HUES48 (cell line): ENCODE measurements at regions not wholly inside any gene's neighbourhood (a gene's known extent, or its start where the extent isn't known, plus 50 kb on each side); places are given as distances from the start of the nearest gene placed in this dataset.

Experiments used
- H3K27ac ChIP-seq: one replicate; pipeline ENCODE4 v1.7.0; 2013; ENCODE audit warnings: low read depth, low read length, inconsistent platforms
- H3K27me3 ChIP-seq: 2 replicates; pipeline ENCODE4 v1.6.1; 2013; ENCODE audit warnings: mild to moderate bottlenecking, low read length; ENCODE audit not compliant: control insufficient read depth, insufficient read depth
- H3K36me3 ChIP-seq: 2 replicates; pipeline ENCODE4 v1.6.1; 2013; ENCODE audit warnings: low read length; ENCODE audit not compliant: control insufficient read depth, insufficient read depth
- H3K4me1 ChIP-seq: 2 replicates; pipeline ENCODE4 v1.6.1; 2013; ENCODE audit warnings: mild to moderate bottlenecking, low read length; ENCODE audit not compliant: control insufficient read depth, insufficient read depth
- H3K4me3 ChIP-seq: 2 replicates; pipeline ENCODE4 v1.5.1; 2013; ENCODE audit warnings: mild to moderate bottlenecking, low read depth, low read length
- H3K9ac ChIP-seq: 2 replicates; pipeline ENCODE4 v1.6.1; 2013; ENCODE audit warnings: mild to moderate bottlenecking, low read depth, low read length, moderate library complexity
- H3K9me3 ChIP-seq: 2 replicates; pipeline ENCODE4 v1.6.1; 2013; ENCODE audit warnings: low read length; ENCODE audit not compliant: control insufficient read depth, insufficient read depth

- no peak overlapping the region for H3K9ac ChIP-seq
- no peak overlapping the region for H3K27ac ChIP-seq
- no peaks in the 10 kb centered on the region for H3K27me3 ChIP-seq
- H3K4me1 ChIP-seq: no peaks in the 10 kb centered on the region
- H3K36me3 ChIP-seq: no peaks in the 10 kb centered on the region
- H3K9me3 ChIP-seq: no peaks in the 10 kb centered on the region
- no peak overlapping the region for H3K4me3 ChIP-seq
Observed at GRCh38 chr3:104788807-104789206, 577.9 kb upstream of the ALCAM start.

DNA sequence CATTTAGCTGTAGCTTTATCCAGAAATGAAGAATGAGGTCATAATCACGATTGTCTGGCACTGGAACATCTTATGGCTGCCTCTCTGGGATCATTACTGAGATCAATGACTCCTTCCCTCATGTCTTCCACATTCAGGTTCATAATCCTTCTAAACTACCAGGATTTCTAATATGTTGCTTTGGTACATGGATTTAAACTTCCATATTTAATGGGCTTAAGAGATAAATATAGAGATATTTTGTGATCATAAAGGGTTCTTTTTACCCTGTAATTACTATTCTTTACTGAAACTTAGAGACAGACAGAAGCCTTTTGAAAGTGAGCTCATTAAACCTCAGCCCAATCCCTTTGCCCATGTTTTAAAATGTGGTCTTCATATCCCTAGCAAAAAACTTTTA lies 575.4 kb upstream of the ALCAM start:
- Histone ChIP-seq H3K4me1 (no peaks in the 10 kb centered on the region), H3K27ac (no peak overlapping the region)

DNA sequence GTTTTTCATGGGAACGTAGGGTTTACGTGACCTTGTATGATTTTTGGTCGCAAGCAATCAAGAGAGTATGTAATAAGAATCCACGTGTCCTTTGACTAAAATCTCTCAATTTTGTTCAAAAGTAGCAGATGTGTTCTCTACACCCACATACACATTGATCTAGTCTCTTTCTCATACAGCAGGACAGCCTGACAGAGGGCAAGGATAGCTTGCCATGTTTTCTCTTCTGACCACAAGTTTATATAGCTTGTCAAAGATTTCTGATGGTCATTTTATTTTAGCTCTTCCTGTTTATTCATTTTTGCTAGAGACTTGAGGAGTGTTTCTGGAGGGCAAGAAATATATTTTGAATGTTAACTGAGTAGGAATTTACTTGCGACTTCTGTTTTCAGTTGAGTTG lies 570.2 kb upstream of the ALCAM start:
- Histone ChIP-seq H3K27me3 (no peaks in the 10 kb centered on the region), H3K4me1 (no peaks in the 10 kb centered on the region), H3K36me3 (no peaks in the 10 kb centered on the region), H3K9me3 (no peaks in the 10 kb centered on the region), H3K27ac (no peak overlapping the region), H3K9ac (no peak overlapping the region), H3K4me3 (no peak overlapping the region)

More for the DNA sequence above, 575.4 kb upstream of the ALCAM start:
- Histone ChIP-seq H3K27me3 (no peaks in the 10 kb centered on the region), H3K9ac (no peak overlapping the region), H3K4me3 (no peak overlapping the region), H3K36me3 (no peaks in the 10 kb centered on the region), H3K9me3 (no peaks in the 10 kb centered on the region)

DNA sequence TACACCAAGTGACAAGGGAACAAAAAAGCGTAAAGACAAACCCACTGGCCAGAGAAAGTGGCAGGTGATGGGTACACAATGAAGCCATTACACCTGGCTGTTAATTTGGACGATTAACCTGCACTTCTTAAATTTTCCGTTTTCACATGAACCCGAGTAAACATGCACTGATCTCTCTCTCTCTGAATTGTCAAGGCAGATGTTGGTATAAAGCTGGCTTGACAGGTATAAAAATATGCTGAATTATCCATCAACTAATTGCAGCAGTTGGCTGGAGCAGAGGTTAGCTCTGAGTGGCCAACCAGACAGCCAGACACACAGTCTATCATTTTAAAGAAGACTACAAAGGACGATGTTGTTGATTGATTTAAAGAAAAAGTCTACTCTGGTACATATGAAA lies 561.7 kb upstream of the ALCAM start:
- Histone ChIP-seq H3K27me3 (no peaks in the 10 kb centered on the region), H3K9me3 (no peaks in the 10 kb centered on the region), H3K27ac (no peak overlapping the region), H3K4me1 (no peaks in the 10 kb centered on the region), H3K36me3 (no peaks in the 10 kb centered on the region), H3K9ac (no peak overlapping the region), H3K4me3 (no peak overlapping the region)

DNA sequence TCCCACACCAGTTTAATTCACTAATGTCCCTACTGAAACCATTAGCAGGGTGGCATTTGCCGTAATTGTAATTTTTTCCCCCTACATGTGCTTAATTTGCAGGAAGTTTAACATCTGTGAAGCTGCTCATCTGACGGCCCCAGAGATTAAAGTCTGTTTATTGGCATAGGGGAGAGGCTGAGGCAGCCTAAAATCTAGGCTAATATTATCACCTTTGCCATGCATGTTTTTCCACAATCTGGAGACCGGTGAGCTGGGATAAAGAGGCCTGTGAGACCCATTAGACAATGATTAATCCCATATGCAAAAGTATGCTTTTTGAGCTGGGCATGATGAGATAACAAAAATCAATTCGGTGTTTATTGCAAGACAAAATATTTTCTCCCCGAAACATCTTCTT lies 561.2 kb upstream of the ALCAM start:
- no peak overlapping the region for H3K27ac ChIP-seq
- H3K27me3 ChIP-seq: no peaks in the 10 kb centered on the region
- H3K4me3 ChIP-seq: no peak overlapping the region
- no peak overlapping the region for H3K9ac ChIP-seq
- no peaks in the 10 kb centered on the region for H3K9me3 ChIP-seq
- H3K4me1 ChIP-seq: no peaks in the 10 kb centered on the region
- H3K36me3 ChIP-seq: no peaks in the 10 kb centered on the region

DNA sequence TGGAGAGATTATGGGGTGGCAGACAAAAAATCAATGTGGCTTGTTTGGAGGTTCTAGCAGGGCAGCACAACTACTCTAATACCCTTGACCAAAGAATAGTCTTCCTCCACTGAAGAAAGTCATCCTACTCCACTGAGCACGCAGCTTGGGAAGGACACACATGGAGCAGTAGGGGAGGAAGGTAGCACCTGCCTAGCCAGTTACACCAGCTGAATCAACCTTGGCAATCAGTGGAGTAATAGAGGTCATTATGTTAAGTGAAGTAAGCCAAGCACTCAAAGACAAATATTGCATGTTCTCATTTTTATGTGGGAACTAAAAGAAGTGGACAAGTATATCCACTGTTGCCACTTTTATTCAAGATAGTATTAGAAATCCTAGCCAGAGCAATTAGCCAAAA lies 555.8 kb upstream of the ALCAM start:
- no peak overlapping the region for H3K27ac ChIP-seq
- no peak overlapping the region for H3K4me3 ChIP-seq

GRCh38 chr3:104816008-104816407 lies 550.7 kb upstream of the ALCAM start:
- Histone ChIP-seq H3K27ac (peak overlapping the region; percentile 46), H3K4me1 (peaks cover 22% of the 10 kb centered on the region), H3K4me3 (peak overlapping the region; percentile 37; the same call in 1 of the 2 replicates), H3K9ac (no peak overlapping the region), H3K27me3 (no peaks in the 10 kb centered on the region), H3K36me3 (no peaks in the 10 kb centered on the region), H3K9me3 (peaks cover 11% of the 10 kb centered on the region)

More for the DNA sequence above, 555.8 kb upstream of the ALCAM start:
- Histone ChIP-seq H3K9me3 (no peaks in the 10 kb centered on the region), H3K9ac (no peak overlapping the region), H3K36me3 (no peaks in the 10 kb centered on the region), H3K4me1 (peaks cover 7% of the 10 kb centered on the region), H3K27me3 (no peaks in the 10 kb centered on the region)

- Histone ChIP-seq H3K9me3 (peaks cover 18% of the 10 kb centered on the region), H3K9ac (no peak overlapping the region), H3K4me1 (peaks cover 22% of the 10 kb centered on the region), H3K36me3 (no peaks in the 10 kb centered on the region), H3K27me3 (no peaks in the 10 kb centered on the region), H3K4me3 (no peak overlapping the region), H3K27ac (no peak overlapping the region)
Observed at GRCh38 chr3:104816716-104817115, 550.0 kb upstream of the ALCAM start.

- Histone ChIP-seq H3K4me3 (no peak overlapping the region), H3K27ac (no peak overlapping the region), H3K36me3 (no peaks in the 10 kb centered on the region), H3K9me3 (peaks cover 36% of the 10 kb centered on the region), H3K4me1 (peaks cover 22% of the 10 kb centered on the region), H3K9ac (no peak overlapping the region), H3K27me3 (no peaks in the 10 kb centered on the region)
Observed at GRCh38 chr3:104819333-104819732, 547.4 kb upstream of the ALCAM start.

GRCh38 chr3:104820959-104821358 lies 545.8 kb upstream of the ALCAM start:
- Histone ChIP-seq H3K27me3 (no peaks in the 10 kb centered on the region), H3K27ac (no peak overlapping the region), H3K9me3 (peaks cover 36% of the 10 kb centered on the region), H3K4me1 (peaks cover 28% of the 10 kb centered on the region), H3K36me3 (no peaks in the 10 kb centered on the region), H3K4me3 (no peak overlapping the region), H3K9ac (no peak overlapping the region)

GRCh38 chr3:104825116-104825515 lies 541.6 kb upstream of the ALCAM start:
- H3K4me1 ChIP-seq: peaks cover 22% of the 10 kb centered on the region
- no peaks in the 10 kb centered on the region for H3K36me3 ChIP-seq
- no peak overlapping the region for H3K4me3 ChIP-seq
- H3K9me3 ChIP-seq: peaks cover 34% of the 10 kb centered on the region
- no peak overlapping the region for H3K9ac ChIP-seq
- H3K27me3 ChIP-seq: no peaks in the 10 kb centered on the region
- H3K27ac ChIP-seq: peak overlapping the region; percentile 86

DNA sequence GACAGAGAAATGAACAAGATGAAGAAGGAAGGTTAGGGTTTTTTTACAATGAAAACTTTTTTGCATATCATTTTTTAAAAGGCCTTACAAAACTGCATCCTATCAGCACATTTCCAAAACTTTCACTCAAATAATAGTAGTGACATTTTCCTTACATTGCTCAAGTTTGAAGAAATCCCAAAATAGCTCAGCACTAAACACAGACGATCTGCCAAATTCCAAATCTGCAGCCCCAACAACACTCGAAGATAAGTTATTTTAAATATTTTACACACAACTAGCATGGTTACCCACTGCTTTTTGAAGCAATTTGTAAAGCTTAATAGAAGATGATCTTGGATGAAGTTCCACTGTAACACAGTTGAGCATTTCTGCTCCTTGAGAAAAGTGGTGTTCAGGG lies 535.6 kb upstream of the ALCAM start:
- Histone ChIP-seq H3K4me1 (peaks cover 22% of the 10 kb centered on the region), H3K9ac (no peak overlapping the region), H3K4me3 (no peak overlapping the region), H3K27me3 (no peaks in the 10 kb centered on the region), H3K27ac (no peak overlapping the region), H3K9me3 (no peaks in the 10 kb centered on the region), H3K36me3 (no peaks in the 10 kb centered on the region)
